T-helper 17 cell (primary cell): ENCODE measurements at regions not wholly inside any gene's neighbourhood (a gene's known extent, or its start where the extent isn't known, plus 50 kb on each side); places are given as distances from the start of the nearest gene placed in this dataset.

Source experiments
- ATAC-seq: fragments of 150-1000 bp; cut with Tn5 transposase; 2 replicates; pipeline ENCODE4 v1.10.0; 2021; ENCODE audit warnings: mild to moderate bottlenecking, moderate library complexity
- DNase-seq, 3 donors: peaks; one replicate each; pipeline versions ENCODE4 v3.0.0 to v3.0.0-alpha.2; 2020 to 2021
- H3K9me3 ChIP-seq: one replicate; pipeline ENCODE4 v1.7.0; 2013; ENCODE audit warnings: low read length, mild to moderate bottlenecking; ENCODE audit not compliant: control insufficient read depth, poor library complexity, severe bottlenecking
- H3K27ac Mint-ChIP-seq: one replicate; pipeline ENCODE4 v1.8.0; 2022; ENCODE audit warnings: mild to moderate bottlenecking, moderate library complexity, mixed read lengths
- H3K27me3 Mint-ChIP-seq: one replicate; pipeline ENCODE4 v1.8.0; 2022; ENCODE audit warnings: mixed read lengths
- H3K36me3 Mint-ChIP-seq: one replicate; pipeline ENCODE4 v1.8.0; 2022; ENCODE audit warnings: low read depth, mixed read lengths
- H3K4me1 Mint-ChIP-seq: one replicate; pipeline ENCODE4 v1.8.0; 2022; ENCODE audit warnings: mild to moderate bottlenecking, mixed read lengths
- H3K4me3 Mint-ChIP-seq: one replicate; pipeline ENCODE4 v1.8.0; 2022; ENCODE audit warnings: mild to moderate bottlenecking, moderate library complexity, mixed read lengths

DNA sequence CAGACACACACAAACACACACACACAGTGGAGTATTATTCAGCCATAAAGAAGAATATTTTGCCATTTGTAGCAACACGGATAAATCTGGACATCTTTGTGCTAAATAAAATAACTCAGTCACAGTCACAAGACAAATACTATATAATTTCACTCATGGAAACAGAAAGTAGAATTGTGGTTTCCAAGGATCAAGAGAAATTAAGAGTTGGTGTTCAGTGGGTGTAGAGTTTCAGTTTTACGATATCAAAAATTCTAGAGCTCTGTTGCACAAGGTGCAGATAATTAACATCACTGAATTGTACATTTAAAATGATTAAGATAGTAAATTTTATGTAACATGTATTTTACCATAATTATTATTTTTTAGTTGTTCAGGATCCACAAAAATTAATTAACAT, 1235.0 kb downstream of the XPNPEP1 start:
- ATAC-seq (no peak), DNase-seq (no peak)
- Mint-ChIP-seq H3K27ac (no peak overlapping the region), H3K4me1 (no peaks in the 10 kb centered on the region), H3K27me3 (no peaks in the 10 kb centered on the region), H3K4me3 (no peak overlapping the region), H3K36me3 (no peaks in the 10 kb centered on the region)
- no peaks in the 10 kb centered on the region for H3K9me3 ChIP-seq

DNA sequence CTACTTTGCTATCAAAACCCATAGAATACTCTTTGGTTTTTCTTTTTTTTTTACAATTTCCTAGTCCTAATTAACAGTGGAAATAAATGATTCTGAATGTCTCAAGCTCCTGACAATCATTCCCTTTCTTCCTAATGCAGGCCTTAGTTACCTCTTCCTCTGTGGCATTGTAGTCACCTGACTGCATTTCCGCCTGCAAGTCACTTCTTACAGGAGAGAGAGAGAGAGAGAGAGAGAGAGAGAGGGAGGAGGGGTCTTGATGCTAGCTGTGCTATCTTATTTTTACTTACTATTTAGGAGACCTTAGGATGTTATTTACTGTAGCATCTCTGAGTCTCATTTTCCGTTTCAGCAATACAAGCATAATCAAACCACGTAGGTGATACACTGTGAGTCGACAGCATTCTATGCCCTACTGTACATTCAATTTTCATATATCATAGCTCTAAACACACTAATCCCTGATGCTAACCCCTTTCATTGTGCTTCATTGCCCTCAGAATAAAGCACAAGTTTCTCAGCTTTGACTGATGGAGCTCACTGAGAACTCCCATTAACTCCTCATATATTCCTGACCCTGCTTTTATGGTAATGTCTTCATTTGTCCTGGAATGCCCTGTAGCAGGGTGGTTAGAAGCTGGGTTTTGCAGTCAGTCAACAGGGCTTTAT, 1237.3 kb downstream of the XPNPEP1 start:
- no peaks in the 10 kb centered on the region for H3K27me3 Mint-ChIP-seq
- no peaks in the 10 kb centered on the region for H3K36me3 Mint-ChIP-seq
- H3K4me1 Mint-ChIP-seq = no peaks in the 10 kb centered on the region
- no peak overlapping the region for H3K4me3 Mint-ChIP-seq
- no peaks in the 10 kb centered on the region for H3K9me3 ChIP-seq
- ATAC-seq (no peak), DNase-seq (no peak)
- H3K27ac Mint-ChIP-seq = no peak overlapping the region

DNA sequence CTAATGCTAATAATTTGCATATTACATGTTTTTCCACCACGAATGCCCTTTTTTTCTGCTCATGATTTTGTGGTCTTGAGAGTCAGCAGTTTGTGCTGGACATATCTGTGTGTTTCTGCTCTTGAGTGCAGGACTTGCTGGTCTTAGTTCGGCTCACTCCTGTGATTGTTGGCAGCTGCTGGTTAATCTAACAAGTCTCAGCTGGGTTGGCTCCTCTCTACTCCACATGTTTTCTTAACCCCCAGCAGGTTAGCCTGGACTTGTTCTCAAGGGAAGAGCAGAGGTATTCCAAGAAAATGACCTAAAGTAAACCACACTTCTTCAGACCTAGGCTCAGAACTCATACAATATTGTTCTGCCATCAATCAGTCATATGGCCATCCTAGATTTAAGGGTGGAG, 1238.9 kb downstream of the XPNPEP1 start:
- Mint-ChIP-seq H3K4me3 (no peak overlapping the region), H3K27ac (no peak overlapping the region), H3K36me3 (no peaks in the 10 kb centered on the region), H3K4me1 (no peaks in the 10 kb centered on the region), H3K27me3 (no peaks in the 10 kb centered on the region)
- no peaks in the 10 kb centered on the region for H3K9me3 ChIP-seq
- no peak for ATAC-seq
- DNase-seq = no peak

DNA sequence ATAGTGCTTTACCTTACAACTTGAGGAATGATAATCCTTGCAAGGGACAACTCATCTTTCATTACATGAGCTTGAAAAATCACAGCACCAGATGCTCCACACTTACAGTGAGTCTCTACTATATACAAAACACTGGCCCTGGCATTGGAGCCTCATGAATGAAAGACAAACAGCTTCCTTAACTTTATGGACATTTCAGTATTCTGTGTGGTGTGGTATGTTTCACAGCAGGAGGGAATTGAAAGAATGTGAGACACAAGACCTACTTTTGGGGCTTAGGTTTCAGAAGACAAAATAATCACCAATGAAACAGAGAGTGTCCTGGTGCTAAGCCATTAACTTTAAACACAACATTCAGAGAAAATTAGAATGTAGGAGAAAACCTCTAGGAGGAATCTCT, 1249.6 kb downstream of the XPNPEP1 start:
- no peak for DNase-seq
- Mint-ChIP-seq H3K4me1 (no peaks in the 10 kb centered on the region), H3K4me3 (no peak overlapping the region), H3K36me3 (no peaks in the 10 kb centered on the region), H3K27ac (no peak overlapping the region), H3K27me3 (no peaks in the 10 kb centered on the region)
- ATAC-seq = no peak
- H3K9me3 ChIP-seq = no peaks in the 10 kb centered on the region

DNA sequence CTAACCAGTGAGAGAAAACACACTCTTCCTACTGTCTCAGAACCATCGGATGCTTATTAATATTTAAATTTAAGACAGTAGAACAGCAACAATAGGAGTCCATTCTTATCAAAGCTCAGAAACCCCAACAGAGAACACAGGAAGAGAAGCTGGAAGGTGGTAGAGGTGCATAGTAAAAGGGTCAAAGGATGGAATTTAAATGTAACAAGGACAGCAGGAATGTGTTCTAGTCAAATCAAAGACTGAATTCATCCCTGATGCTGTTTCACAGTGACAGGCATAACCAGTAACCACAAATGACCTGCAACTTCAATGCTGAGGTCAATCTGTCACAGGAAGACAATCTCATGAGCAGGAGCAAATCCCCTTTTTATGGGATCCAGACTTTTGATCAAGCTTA, 1259.7 kb downstream of the XPNPEP1 start:
- ATAC-seq (no peak), DNase-seq (no peak)
- Mint-ChIP-seq H3K36me3 (no peaks in the 10 kb centered on the region), H3K27me3 (no peaks in the 10 kb centered on the region), H3K4me3 (no peak overlapping the region), H3K27ac (no peak overlapping the region), H3K4me1 (no peaks in the 10 kb centered on the region)
- no peaks in the 10 kb centered on the region for H3K9me3 ChIP-seq

DNA sequence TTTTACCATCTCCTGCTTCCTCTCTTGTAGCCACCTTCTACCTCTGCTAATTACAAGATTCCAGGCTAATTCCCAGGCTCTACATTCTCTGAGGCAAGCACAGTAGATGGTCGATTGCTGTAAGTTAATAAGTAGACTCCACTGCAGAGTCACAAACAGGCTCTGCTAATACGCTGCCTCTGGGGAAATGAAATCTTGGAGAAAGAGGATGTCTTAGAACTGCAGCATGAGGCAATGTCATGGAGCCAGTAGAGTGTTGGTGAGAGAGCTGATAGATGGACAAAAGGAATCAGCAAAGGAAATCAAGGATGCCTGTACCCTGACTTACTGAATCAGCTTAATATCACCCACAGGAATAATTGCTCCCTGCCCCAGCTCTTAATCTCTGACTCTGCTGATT, 1260.3 kb downstream of the XPNPEP1 start:
- ATAC-seq (no peak), DNase-seq (no peak)
- Mint-ChIP-seq H3K4me1 (no peaks in the 10 kb centered on the region), H3K36me3 (no peaks in the 10 kb centered on the region), H3K27me3 (no peaks in the 10 kb centered on the region), H3K4me3 (no peak overlapping the region), H3K27ac (no peak overlapping the region)
- no peaks in the 10 kb centered on the region for H3K9me3 ChIP-seq

DNA sequence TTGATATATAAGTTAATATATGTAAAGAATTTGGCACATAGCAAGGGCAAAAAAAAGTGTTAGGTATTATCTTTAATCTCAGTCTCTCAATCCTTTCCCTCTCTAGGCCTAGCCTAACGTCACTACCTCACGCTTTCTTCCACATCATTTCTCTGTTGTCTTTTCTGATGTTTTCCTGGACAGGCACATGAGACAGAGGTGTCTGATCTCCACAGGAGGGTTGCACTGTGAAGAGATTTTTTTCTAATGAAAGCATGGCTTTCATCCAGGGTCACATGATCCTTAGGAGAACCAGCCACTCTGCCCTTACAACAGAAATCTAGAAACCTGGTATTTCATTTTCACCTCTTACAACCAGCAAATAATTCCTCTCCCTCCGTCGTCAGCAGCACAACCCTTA, 1268.3 kb downstream of the XPNPEP1 start:
- H3K4me3 Mint-ChIP-seq = no peak overlapping the region
- H3K9me3 ChIP-seq = no peaks in the 10 kb centered on the region
- no peak overlapping the region for H3K27ac Mint-ChIP-seq
- DNase-seq (no peak), ATAC-seq (no peak)
- H3K27me3 Mint-ChIP-seq = no peaks in the 10 kb centered on the region
- H3K36me3 Mint-ChIP-seq = no peaks in the 10 kb centered on the region
- no peaks in the 10 kb centered on the region for H3K4me1 Mint-ChIP-seq

DNA sequence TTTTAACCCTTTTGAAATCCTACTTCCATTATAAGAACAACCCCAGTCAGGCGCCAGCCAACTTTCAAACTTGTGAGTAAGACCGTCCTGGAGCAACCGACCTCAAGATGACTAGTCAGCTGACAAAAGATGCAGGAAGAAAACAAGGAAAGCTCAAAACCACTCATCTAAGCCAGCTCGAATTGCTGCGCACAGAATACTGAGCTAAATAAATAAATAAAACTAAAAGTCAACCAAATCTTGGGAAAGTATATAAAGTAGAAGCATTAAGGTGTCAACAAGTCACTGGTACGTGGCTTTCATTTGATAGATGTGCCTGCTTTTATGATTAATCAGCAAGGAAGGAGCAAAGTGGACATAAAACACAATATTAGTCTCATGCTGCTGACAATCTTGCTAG, 1269.8 kb downstream of the XPNPEP1 start:
- H3K27me3 Mint-ChIP-seq = no peaks in the 10 kb centered on the region
- DNase-seq = no peak
- H3K27ac Mint-ChIP-seq = no peak overlapping the region
- ATAC-seq = no peak
- H3K4me3 Mint-ChIP-seq = no peak overlapping the region
- no peaks in the 10 kb centered on the region for H3K4me1 Mint-ChIP-seq
- H3K36me3 Mint-ChIP-seq = no peaks in the 10 kb centered on the region
- no peaks in the 10 kb centered on the region for H3K9me3 ChIP-seq

DNA sequence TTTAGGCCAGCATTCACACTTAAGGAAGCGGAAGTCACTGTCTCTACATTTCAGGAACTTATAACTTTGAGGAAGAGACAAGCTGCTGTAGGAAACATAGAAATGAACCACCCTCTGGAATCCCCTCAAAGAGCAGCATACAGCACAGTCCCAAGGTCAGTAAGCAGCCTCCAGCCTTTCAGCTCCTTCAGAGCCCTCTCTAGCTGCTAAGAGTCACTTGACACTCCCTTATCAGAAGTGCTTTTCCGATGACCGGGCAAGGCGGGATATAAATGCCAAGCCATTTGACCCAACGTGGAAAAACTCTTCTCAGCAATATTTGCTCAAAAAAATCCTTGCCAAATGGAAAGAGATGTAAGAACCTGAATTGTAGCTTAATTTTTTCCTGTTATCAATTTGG, 1284.3 kb downstream of the XPNPEP1 start:
- no peak overlapping the region for H3K4me3 Mint-ChIP-seq
- no peak for ATAC-seq
- no peaks in the 10 kb centered on the region for H3K9me3 ChIP-seq
- H3K4me1 Mint-ChIP-seq = no peaks in the 10 kb centered on the region
- no peaks in the 10 kb centered on the region for H3K27me3 Mint-ChIP-seq
- no peaks in the 10 kb centered on the region for H3K36me3 Mint-ChIP-seq
- H3K27ac Mint-ChIP-seq = no peak overlapping the region
- no peak for DNase-seq

DNA sequence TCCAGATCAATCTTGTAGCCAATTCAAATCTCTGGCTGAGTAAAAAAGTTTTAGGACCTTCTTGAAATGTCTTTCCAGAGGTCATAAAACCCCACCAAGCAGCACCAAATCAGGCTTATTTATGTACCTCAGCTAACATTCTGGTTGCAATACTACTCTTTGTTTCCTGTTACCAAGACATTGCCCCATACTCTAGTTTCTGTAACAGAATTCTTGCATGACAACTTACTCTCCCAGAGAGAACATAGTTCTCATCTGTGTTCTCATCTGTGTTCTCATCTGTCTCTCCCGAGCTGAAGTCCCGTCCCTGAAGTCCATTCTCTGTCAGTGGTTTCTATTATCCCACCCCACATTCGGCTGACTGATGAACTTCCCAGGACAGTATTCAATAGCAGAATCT, 1285.1 kb downstream of the XPNPEP1 start:
- no peak for ATAC-seq
- no peak overlapping the region for H3K4me3 Mint-ChIP-seq
- no peak for DNase-seq
- no peaks in the 10 kb centered on the region for H3K4me1 Mint-ChIP-seq
- no peaks in the 10 kb centered on the region for H3K27me3 Mint-ChIP-seq
- no peaks in the 10 kb centered on the region for H3K36me3 Mint-ChIP-seq
- no peak overlapping the region for H3K27ac Mint-ChIP-seq
- H3K9me3 ChIP-seq = no peaks in the 10 kb centered on the region

DNA sequence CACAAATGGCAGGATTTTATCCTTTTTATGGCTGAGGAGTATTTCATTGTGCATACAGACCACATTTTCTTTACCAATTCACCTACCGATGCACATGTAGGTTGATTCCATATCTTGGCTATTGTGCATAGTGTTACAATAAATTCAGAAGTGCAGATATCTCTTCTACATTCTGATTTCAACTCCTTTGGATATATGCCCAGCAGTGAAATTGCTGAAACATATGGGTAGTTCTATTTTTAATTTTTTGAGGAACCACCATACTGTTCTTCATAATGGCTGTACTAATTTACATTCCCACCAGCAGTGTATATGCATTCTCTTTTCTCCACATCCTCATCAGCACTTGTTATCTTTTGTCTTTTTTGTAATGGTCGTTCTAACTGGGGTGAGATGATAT, 1290.3 kb downstream of the XPNPEP1 start:
- Mint-ChIP-seq H3K27me3 (no peaks in the 10 kb centered on the region), H3K4me1 (no peaks in the 10 kb centered on the region), H3K36me3 (no peaks in the 10 kb centered on the region), H3K4me3 (no peak overlapping the region), H3K27ac (no peak overlapping the region)
- ATAC-seq (no peak), DNase-seq (no peak)
- no peaks in the 10 kb centered on the region for H3K9me3 ChIP-seq

DNA sequence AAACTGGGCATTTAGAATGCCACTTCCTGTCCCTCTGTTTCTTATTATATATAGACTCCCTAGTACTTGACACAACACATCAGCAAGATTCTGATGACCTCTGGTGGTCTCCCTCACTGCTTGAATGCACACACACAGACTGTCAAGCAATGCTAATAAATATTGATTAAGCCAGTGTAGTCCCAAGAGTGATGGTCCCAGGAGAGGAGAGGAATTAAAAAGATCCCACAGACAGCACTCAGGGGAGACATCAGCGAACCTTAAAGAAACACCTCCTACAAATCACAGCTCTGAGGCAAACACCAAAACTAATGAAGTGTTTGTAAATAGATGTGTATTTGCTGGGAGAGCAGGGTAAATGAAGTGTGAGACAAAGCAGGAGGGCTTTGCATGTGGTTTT, 1291.2 kb downstream of the XPNPEP1 start:
- no peaks in the 10 kb centered on the region for H3K36me3 Mint-ChIP-seq
- H3K9me3 ChIP-seq = no peaks in the 10 kb centered on the region
- no peak overlapping the region for H3K4me3 Mint-ChIP-seq
- DNase-seq = no peak
- H3K27me3 Mint-ChIP-seq = no peaks in the 10 kb centered on the region
- H3K27ac Mint-ChIP-seq = no peak overlapping the region
- no peaks in the 10 kb centered on the region for H3K4me1 Mint-ChIP-seq
- ATAC-seq = no peak

DNA sequence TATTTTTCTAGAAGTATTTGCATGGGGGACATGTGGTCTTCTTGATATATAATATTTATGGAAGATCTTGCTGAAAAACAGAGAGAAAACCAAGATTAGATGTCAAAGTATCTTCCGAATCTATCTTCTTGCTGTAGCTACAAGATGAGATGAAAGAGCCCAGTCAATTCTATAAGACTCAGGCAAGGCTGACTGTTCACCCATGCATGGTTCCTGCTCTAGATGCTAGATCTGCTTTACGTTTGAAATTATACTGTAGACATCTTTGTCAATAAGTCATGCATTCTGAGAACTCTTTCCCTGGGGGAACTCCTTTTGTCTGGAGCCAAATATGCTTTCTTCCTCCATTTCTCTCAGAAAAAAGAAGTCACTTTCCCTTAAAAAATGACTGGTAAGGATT, 1292.0 kb downstream of the XPNPEP1 start:
- Mint-ChIP-seq H3K4me3 (no peak overlapping the region), H3K27ac (no peak overlapping the region), H3K27me3 (no peaks in the 10 kb centered on the region), H3K36me3 (no peaks in the 10 kb centered on the region), H3K4me1 (no peaks in the 10 kb centered on the region)
- H3K9me3 ChIP-seq = no peaks in the 10 kb centered on the region
- DNase-seq (no peak), ATAC-seq (no peak)

DNA sequence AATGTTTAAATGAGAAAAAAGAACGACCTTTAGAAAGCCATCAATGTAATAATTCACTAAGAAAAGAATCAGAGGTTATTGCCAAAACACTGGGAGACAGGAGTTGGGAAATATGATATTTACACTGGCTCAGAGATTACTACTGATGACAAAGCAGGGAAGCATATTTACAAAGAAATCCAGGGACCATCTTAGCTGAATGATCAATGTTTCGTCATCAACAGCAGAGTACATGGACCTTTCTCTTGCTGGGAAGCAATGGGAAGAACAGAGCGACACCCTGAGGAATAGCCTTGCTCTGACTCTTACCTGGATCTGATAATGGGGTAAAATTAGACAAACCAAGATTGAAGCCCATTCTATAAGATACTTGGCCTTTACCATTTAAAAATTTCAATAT, 1293.5 kb downstream of the XPNPEP1 start:
- no peaks in the 10 kb centered on the region for H3K36me3 Mint-ChIP-seq
- no peak overlapping the region for H3K4me3 Mint-ChIP-seq
- DNase-seq (no peak), ATAC-seq (no peak)
- H3K9me3 ChIP-seq = no peaks in the 10 kb centered on the region
- H3K4me1 Mint-ChIP-seq = no peaks in the 10 kb centered on the region
- no peaks in the 10 kb centered on the region for H3K27me3 Mint-ChIP-seq
- H3K27ac Mint-ChIP-seq = no peak overlapping the region
